GM23338 (cell line): ENCODE measurements at regions not wholly inside any gene's neighbourhood (a gene's known extent, or its start where the extent isn't known, plus 50 kb on each side); places are given as distances from the start of the nearest gene placed in this dataset.

Experiments used
- CREB1 ChIP-seq: fragments of 250-450 bp; sonication (Bioruptor Pico); IDR thresholded peaks from 2 replicates; pipeline ENCODE4 v1.5.0; 2020; ENCODE audit warnings: low read depth, mild to moderate bottlenecking, moderate library complexity
- CTCF ChIP-seq, 2 experiments: fragments of 200-600 bp in 1 of 2; sonication (generic) in 1 of 2; conservative IDR thresholded peaks; 2 replicates each; pipeline versions ENCODE4 v1.5.1 to v1.6.1; 2016 to 2017; ENCODE audit warnings: antibody characterized with exemption in 2 of 2, low read depth in 2 of 2, mild to moderate bottlenecking in 2 of 2, moderate library complexity in 1 of 2
- ETS1 ChIP-seq: IDR thresholded peaks from 2 replicates; pipeline ENCODE4 v1.6.1; 2016; ENCODE audit warnings: antibody characterized with exemption
- EZH2 ChIP-seq: fragments of 200-600 bp; sonication (generic); IDR thresholded peaks from one replicate; pipeline ENCODE4 v1.8.0; 2017; ENCODE audit warnings: antibody characterized with exemption, mild to moderate bottlenecking, low read depth; ENCODE audit not compliant: unreplicated experiment
- EZH2phosphoT487 ChIP-seq: fragments of 200-600 bp; sonication (generic); IDR thresholded peaks from one replicate; pipeline ENCODE4 v1.8.1; 2018; ENCODE audit warnings: antibody characterized with exemption; ENCODE audit not compliant: unreplicated experiment
- JUNB ChIP-seq: IDR thresholded peaks from one replicate; pipeline ENCODE4 v1.6.1; 2016; ENCODE audit warnings: antibody characterized with exemption; ENCODE audit not compliant: unreplicated experiment
- NANOG ChIP-seq: IDR thresholded peaks from 2 replicates; pipeline ENCODE4 v1.6.1; 2016; ENCODE audit warnings: antibody characterized with exemption, borderline replicate concordance
- POLR2AphosphoS5 ChIP-seq: IDR thresholded peaks from 2 replicates; pipeline ENCODE4 v1.6.1; 2016; ENCODE audit warnings: antibody characterized with exemption, low read depth
- REST ChIP-seq: IDR thresholded peaks from one replicate; pipeline ENCODE4 v1.6.1; 2018; ENCODE audit warnings: antibody characterized with exemption; ENCODE audit not compliant: unreplicated experiment
- STAT1 ChIP-seq: IDR thresholded peaks from one replicate; pipeline ENCODE4 v1.6.1; 2016; ENCODE audit warnings: antibody characterized with exemption; ENCODE audit not compliant: unreplicated experiment
- ZNF114 ChIP-seq: fragments of 250-450 bp; sonication (Bioruptor Pico); IDR thresholded peaks from 2 replicates; pipeline ENCODE4 v1.5.0; 2020; ENCODE audit warnings: mild to moderate bottlenecking, moderate library complexity
- ZNF331 ChIP-seq: fragments of 250-450 bp; sonication (Bioruptor Pico); IDR thresholded peaks from 2 replicates; pipeline ENCODE4 v1.5.0; 2020; ENCODE audit warnings: low read depth, mild to moderate bottlenecking, moderate library complexity

- TF ChIP-seq CTCF (conservative IDR thresholded peaks at IDR 0.05; ENCODE audit: low read depth in 2 of 2) (no peak), REST (no peak), CREB1 (CRISPR knock-in tag) (no peak), EZH2 (no peak), EZH2phosphoT487 (no peak), ZNF114 (no peak), POLR2AphosphoS5 (no peak), JUNB (no peak), ZNF331 (no peak), NANOG (no peak), STAT1 (no peak), ETS1 (no peak)
Measured at GRCh38 chr16:85170066-85170491, 57.8 kb upstream of the CIBAR2 start.
